Keratinocyte (primary cell): ENCODE measurements at regions not wholly inside any gene's neighbourhood (a gene's known extent, or its start where the extent isn't known, plus 50 kb on each side); places are given as distances from the start of the nearest gene placed in this dataset.

Experiments used
- DNase-seq: peaks from one replicate; pipeline ENCODE4 v3.0.0-alpha.2; 2011; ENCODE audit warnings: low read depth, missing footprints, low spot score
- FAIRE-seq: peaks from 2 replicates; lab custom pipeline; 2011; peaks lifted over from hg19 to GRCh38; lab: Jason Lieb, UNC
- H2AFZ ChIP-seq: 2 replicates; pipeline ENCODE4 v1.6.0; 2012; ENCODE audit warnings: low read length, control low read depth, inconsistent platforms; ENCODE audit not compliant: control insufficient read depth
- H3K27ac ChIP-seq: 2 replicates; pipeline ENCODE4 v1.5.1; 2011; ENCODE audit warnings: low read length; ENCODE audit not compliant: control insufficient read depth, insufficient read depth
- H3K27me3 ChIP-seq: 3 replicates; pipeline ENCODE4 v1.6.0; 2011; ENCODE audit warnings: low read length; ENCODE audit not compliant: control insufficient read depth, insufficient read depth; ENCODE audit errors: extremely low read depth
- H3K36me3 ChIP-seq, 2 experiments: 2 replicates in 1 of 2; 3 replicates in 1 of 2; pipeline ENCODE4 v1.5.1; 2011; ENCODE audit warnings: low read length in 2 of 2, mild to moderate bottlenecking in 1 of 2; ENCODE audit not compliant: control insufficient read depth in 2 of 2, insufficient read depth in 2 of 2; ENCODE audit errors: extremely low read depth in 1 of 2
- H3K4me1 ChIP-seq: 3 replicates; pipeline ENCODE4 v1.5.1; 2011; ENCODE audit warnings: low read length; ENCODE audit not compliant: control insufficient read depth, insufficient read depth; ENCODE audit errors: extremely low read depth
- H3K4me2 ChIP-seq: 3 replicates; pipeline ENCODE4 v1.6.0; 2011; ENCODE audit warnings: low read depth, low read length; ENCODE audit not compliant: control insufficient read depth, insufficient read depth; ENCODE audit errors: extremely low read depth
- H3K4me3 ChIP-seq, 3 experiments: fragments of 200-600 bp in 1 of 3; sonication (generic) in 1 of 3; 2 replicates in 2 of 3; 3 replicates in 1 of 3; pipeline ENCODE4 v1.5.1; 2011 to 2016; ENCODE audit warnings: low read length in 3 of 3, mild to moderate bottlenecking in 3 of 3, control low read depth in 2 of 3, inconsistent platforms in 1 of 3, low read depth in 1 of 3, mixed read lengths in 1 of 3, mixed run types in 1 of 3, moderate library complexity in 1 of 3; ENCODE audit not compliant: control insufficient read depth in 2 of 3, insufficient read depth in 2 of 3; ENCODE audit errors: extremely low read depth in 1 of 3
- H3K79me2 ChIP-seq: 2 replicates; pipeline ENCODE4 v1.6.0; 2012; ENCODE audit warnings: low read length; ENCODE audit not compliant: control insufficient read depth, insufficient read depth
- H3K9ac ChIP-seq: 3 replicates; pipeline ENCODE4 v1.6.0; 2011; ENCODE audit warnings: low read length; ENCODE audit not compliant: control insufficient read depth, insufficient read depth; ENCODE audit errors: extremely low read depth
- H3K9me1 ChIP-seq: 3 replicates; pipeline ENCODE4 v1.6.0; 2011; ENCODE audit warnings: low read length; ENCODE audit not compliant: control insufficient read depth, insufficient read depth; ENCODE audit errors: extremely low read depth
- H3K9me3 ChIP-seq: 2 replicates; pipeline ENCODE4 v1.5.1; 2012; ENCODE audit warnings: low read depth, low read length; ENCODE audit not compliant: control insufficient read depth
- H4K20me1 ChIP-seq: 3 replicates; pipeline ENCODE4 v1.6.0; 2011; ENCODE audit warnings: low read length; ENCODE audit not compliant: control insufficient read depth, insufficient read depth; ENCODE audit errors: extremely low read depth
- CTCF ChIP-seq, 3 experiments: IDR thresholded peaks in 1 of 3; conservative IDR thresholded peaks in 1 of 3; optimal IDR thresholded peaks in 1 of 3; 2 replicates in 2 of 3; 3 replicates in 1 of 3; pipeline versions ENCODE3 to v1.5.1; 2011; ENCODE audit warnings: low read length in 3 of 3, mild to moderate bottlenecking in 3 of 3, moderate library complexity in 2 of 3, control low read depth in 1 of 3, inconsistent platforms in 1 of 3; ENCODE audit not compliant: insufficient read depth in 2 of 3; ENCODE audit errors: extremely low read depth in 1 of 3
- EZH2 ChIP-seq: IDR thresholded peaks from one replicate; pipeline ENCODE4 v1.6.1; 2012; ENCODE audit warnings: inconsistent platforms, mild to moderate bottlenecking, low read length, moderate library complexity
- dilution Hi-C: fragments of 300-500 bp; cut with MboI; formaldehyde crosslinking; loops from one replicate; pipeline ENCODE4 v1.7.0; 2020; ENCODE audit warnings: low sequenced_read_pairs; ENCODE audit not compliant: extremely low pct_ligation_motif_present

GRCh38 chr22:48931452-48931851 is 896.2 kb downstream of the BRD1 start:
- Histone ChIP-seq H3K27ac (no peak overlapping the region), H3K9me3 (peaks cover 10% of the 10 kb centered on the region), H3K4me3 (no peak overlapping the region), H4K20me1 (no peaks in the 10 kb centered on the region), H3K9me1 (no peaks in the 10 kb centered on the region), H3K9ac (no peak overlapping the region), H3K4me1 (no peaks in the 10 kb centered on the region), H3K4me2 (no peak overlapping the region), H2AFZ (no peak overlapping the region), H3K36me3 (no peaks in the 10 kb centered on the region), H3K27me3 (no peaks in the 10 kb centered on the region), H3K79me2 (no peaks in the 10 kb centered on the region)
- DNase-seq (no peak), FAIRE-seq (no peak)
- TF ChIP-seq EZH2: no peak
- TF ChIP-seq CTCF (optimal IDR thresholded peaks at IDR 0.05 in 1 of 3, IDR thresholded peaks at IDR 0.05 in 1 of 3, conservative IDR thresholded peaks at IDR 0.05 in 1 of 3; ENCODE audit: extremely low read depth in 1 of 3, insufficient read depth in 2 of 3, low read length in 3 of 3): no peak
- dilution Hi-C loops: no loop called here

- no peak for TF ChIP-seq CTCF (optimal IDR thresholded peaks at IDR 0.05 in 1 of 3, IDR thresholded peaks at IDR 0.05 in 1 of 3, conservative IDR thresholded peaks at IDR 0.05 in 1 of 3; ENCODE audit: extremely low read depth in 1 of 3, insufficient read depth in 2 of 3, low read length in 3 of 3)
- TF ChIP-seq EZH2: no peak
- peaks cover 6% of the 10 kb centered on the region for H3K9me3 ChIP-seq
- no peak overlapping the region for H3K4me3 ChIP-seq
- H3K4me2 ChIP-seq: no peak overlapping the region
- H3K36me3 ChIP-seq: no peaks in the 10 kb centered on the region
- dilution Hi-C loops: no loop called here
- no peak overlapping the region for H3K9ac ChIP-seq
- H3K27me3 ChIP-seq: no peaks in the 10 kb centered on the region
- no peak overlapping the region for H2AFZ ChIP-seq
- no peaks in the 10 kb centered on the region for H3K79me2 ChIP-seq
- FAIRE-seq (no peak), DNase-seq (no peak)
- H4K20me1 ChIP-seq: no peaks in the 10 kb centered on the region
- H3K9me1 ChIP-seq: no peaks in the 10 kb centered on the region
- H3K27ac ChIP-seq: no peak overlapping the region
- no peaks in the 10 kb centered on the region for H3K4me1 ChIP-seq
These were observed 898.3 kb downstream of the BRD1 start for GRCh38 chr22:48929276-48929790.
